Esophagus muscularis mucosa (tissue), 4 donors: ENCODE measurements at regions not wholly inside any gene's neighbourhood (a gene's known extent, or its start where the extent isn't known, plus 50 kb on each side); places are given as distances from the start of the nearest gene placed in this dataset.

Experiments
- DNase-seq: peaks from one replicate; pipeline ENCODE4 v3.0.0-alpha.2; 2017; ENCODE audit errors: extremely low spot score
- H3K27ac ChIP-seq, 4 donors: fragments of 200-600 bp; sonication (generic); replicated peaks in 1 of 4; 1 replicate in 3 of 4; 2 replicates in 1 of 4; pipeline ENCODE4 v1.5.1; 2016 to 2019; ENCODE audit warnings: mild to moderate bottlenecking in 1 of 4
- H3K27me3 ChIP-seq, 4 donors: fragments of 200-600 bp; sonication (generic); one replicate each; pipeline versions ENCODE4 v1.5.1 to v1.6.0; 2016 to 2019
- H3K36me3 ChIP-seq, 4 donors: fragments of 200-600 bp; sonication (generic); one replicate each; pipeline ENCODE4 v1.5.1; 2016 to 2019
- H3K4me1 ChIP-seq, 4 donors: fragments of 200-600 bp; sonication (generic); one replicate each; pipeline ENCODE4 v1.5.1; 2016 to 2019
- H3K4me3 ChIP-seq, 4 donors: fragments of 200-600 bp; sonication (generic); 1 replicate in 2 of 4; 2 replicates in 2 of 4; pipeline ENCODE4 v1.5.1; 2016 to 2019; ENCODE audit warnings: mild to moderate bottlenecking in 4 of 4, moderate library complexity in 1 of 4
- H3K9me3 ChIP-seq, 4 donors: fragments of 200-600 bp; sonication (generic); 1 replicate in 3 of 4; 2 replicates in 1 of 4; pipeline ENCODE4 v1.5.1; 2016 to 2019
- CTCF ChIP-seq, 3 experiments: fragments of 200-600 bp in 2 of 3; fragments of 450-650 bp in 1 of 3; sonication (generic) in 2 of 3; IDR thresholded peaks; one replicate each; pipeline ENCODE4 v1.5.1; 2017 to 2019; ENCODE audit warnings: antibody characterized with exemption in 3 of 3, mild to moderate bottlenecking in 2 of 3, moderate library complexity in 1 of 3
- EP300 ChIP-seq: sonication (generic); formaldehyde crosslinking; IDR thresholded peaks from one replicate; pipeline ENCODE4 v1.6.1; 2017; ENCODE audit warnings: antibody characterized with exemption
- POLR2A ChIP-seq: fragments of 450-650 bp; IDR thresholded peaks from one replicate; pipeline ENCODE4 v1.6.1; 2017; ENCODE audit warnings: antibody characterized with exemption, moderate library complexity, mild to moderate bottlenecking, low read depth
- POLR2AphosphoS5 ChIP-seq, 2 donors: sonication (generic); formaldehyde crosslinking; IDR thresholded peaks; one replicate each; pipeline ENCODE4 v1.6.1; 2017; ENCODE audit warnings: antibody characterized with exemption in 2 of 2
- WGBS: methylation state at CpG from one replicate; pipeline ENCODE4 v1.1.5; 2018; 5-methylcytosine and 5-hydroxymethylcytosine counted together
- intact Hi-C: fragments of 100-400 bp; cut with DNase I; formaldehyde crosslinking; loops from one replicate; pipeline ENCODE4 v1.15.1; 2023

- TF ChIP-seq EP300 (no peak), POLR2A (no peak), POLR2AphosphoS5 (IDR thresholded peaks at IDR 0.05) (no peak), CTCF (IDR thresholded peaks at IDR 0.05) (no peak)
- intact Hi-C loops, result no loop called here
- Histone ChIP-seq H3K9me3 (peaks cover 0 to 15% (median 7%) of the 10 kb centered on the region in 4 donors), H3K27me3 (no peaks in the 10 kb centered on the region), H3K4me3 (no peak overlapping the region), H3K4me1 (no peaks in the 10 kb centered on the region), H3K27ac (no peak overlapping the region), H3K36me3 (no peaks in the 10 kb centered on the region)
- no peak for DNase-seq
Observed at GRCh38 chr1:239228451-239228850, 157.9 kb upstream of the CHRM3 start.

- Histone ChIP-seq H3K27ac (no peak overlapping the region), H3K9me3 (peaks cover 0 to 33% (median 24%) of the 10 kb centered on the region in 4 donors), H3K36me3 (no peaks in the 10 kb centered on the region), H3K4me1 (no peaks in the 10 kb centered on the region), H3K4me3 (no peak overlapping the region), H3K27me3 (no peaks in the 10 kb centered on the region)
- WGBS, result 92% methylated on average over 2 of the region's 2 CpGs
- intact Hi-C loops, result no loop called here
- TF ChIP-seq CTCF (IDR thresholded peaks at IDR 0.05) (no peak), POLR2A (no peak), EP300 (no peak), POLR2AphosphoS5 (IDR thresholded peaks at IDR 0.05) (no peak)
- no peak for DNase-seq
Observed at GRCh38 chr1:239225396-239225795, 161.0 kb upstream of the CHRM3 start.

- TF ChIP-seq POLR2AphosphoS5 (IDR thresholded peaks at IDR 0.05), result no peak
- no peak for TF ChIP-seq EP300
- no peak for TF ChIP-seq CTCF (IDR thresholded peaks at IDR 0.05)
- no peak for TF ChIP-seq POLR2A
Observed at GRCh38 chr1:239224100-239224499, 162.3 kb upstream of the CHRM3 start.

GRCh38 chr1:239222999-239223398 lies 163.4 kb upstream of the CHRM3 start:
- no peaks in the 10 kb centered on the region for H3K27me3 ChIP-seq
- H3K27ac ChIP-seq, result no peak overlapping the region
- no peaks in the 10 kb centered on the region for H3K36me3 ChIP-seq
- no peaks in the 10 kb centered on the region for H3K4me1 ChIP-seq
- no peak overlapping the region for H3K4me3 ChIP-seq
- peaks cover 0 to 33% (median 24%) of the 10 kb centered on the region in 4 donors for H3K9me3 ChIP-seq
- intact Hi-C loops, result no loop called here
- TF ChIP-seq CTCF (IDR thresholded peaks at IDR 0.05), result no peak
- 71% methylated on average over 1 of the region's 1 CpG for WGBS
- DNase-seq, result no peak

More at GRCh38 chr1:239224100-239224499, 162.3 kb upstream of the CHRM3 start:
- no peak for DNase-seq
- no peaks in the 10 kb centered on the region for H3K4me1 ChIP-seq
- H3K9me3 ChIP-seq, result peaks cover 0 to 33% (median 24%) of the 10 kb centered on the region in 4 donors
- intact Hi-C loops, result no loop called here
- H3K36me3 ChIP-seq, result no peaks in the 10 kb centered on the region
- H3K27me3 ChIP-seq, result no peaks in the 10 kb centered on the region
- no peak overlapping the region for H3K27ac ChIP-seq
- WGBS, result 83% methylated on average over 2 of the region's 2 CpGs
- no peak overlapping the region for H3K4me3 ChIP-seq

GRCh38 chr1:239221656-239222055 lies 164.7 kb upstream of the CHRM3 start:
- no peak for TF ChIP-seq POLR2A
- no peak for TF ChIP-seq EP300
- no peak for TF ChIP-seq POLR2AphosphoS5 (IDR thresholded peaks at IDR 0.05)
- TF ChIP-seq CTCF (IDR thresholded peaks at IDR 0.05), result no peak
- no peak overlapping the region for H3K4me3 ChIP-seq
- DNase-seq, result no peak
- H3K4me1 ChIP-seq, result no peaks in the 10 kb centered on the region
- intact Hi-C loops, result no loop called here
- 95% methylated on average over 2 of the region's 2 CpGs for WGBS
- no peaks in the 10 kb centered on the region for H3K36me3 ChIP-seq
- no peak overlapping the region for H3K27ac ChIP-seq
- no peaks in the 10 kb centered on the region for H3K27me3 ChIP-seq
- peaks cover 0 to 32% (median 24%) of the 10 kb centered on the region in 4 donors for H3K9me3 ChIP-seq
